MM.1S (cell line): ENCODE measurements at regions not wholly inside any gene's neighbourhood (a gene's known extent, or its start where the extent isn't known, plus 50 kb on each side); places are given as distances from the start of the nearest gene placed in this dataset.

Source experiments
- EZH2 ChIP-seq: fragments of 300-600 bp; sonication (generic); optimal IDR thresholded peaks from 2 replicates; pipeline ENCODE3; 2017; ENCODE audit warnings: low read depth, mild to moderate bottlenecking, antibody characterized with exemption, low read length, mixed read lengths
- TF ChIP-seq, protein P1 (sequence below): fragments of 300-600 bp; sonication (generic); IDR thresholded peaks from 2 replicates; pipeline ENCODE4 v1.5.1; 2016; ENCODE audit warnings: antibody characterized with exemption, low read length, mixed read lengths

- TF ChIP-seq, protein P1, sequence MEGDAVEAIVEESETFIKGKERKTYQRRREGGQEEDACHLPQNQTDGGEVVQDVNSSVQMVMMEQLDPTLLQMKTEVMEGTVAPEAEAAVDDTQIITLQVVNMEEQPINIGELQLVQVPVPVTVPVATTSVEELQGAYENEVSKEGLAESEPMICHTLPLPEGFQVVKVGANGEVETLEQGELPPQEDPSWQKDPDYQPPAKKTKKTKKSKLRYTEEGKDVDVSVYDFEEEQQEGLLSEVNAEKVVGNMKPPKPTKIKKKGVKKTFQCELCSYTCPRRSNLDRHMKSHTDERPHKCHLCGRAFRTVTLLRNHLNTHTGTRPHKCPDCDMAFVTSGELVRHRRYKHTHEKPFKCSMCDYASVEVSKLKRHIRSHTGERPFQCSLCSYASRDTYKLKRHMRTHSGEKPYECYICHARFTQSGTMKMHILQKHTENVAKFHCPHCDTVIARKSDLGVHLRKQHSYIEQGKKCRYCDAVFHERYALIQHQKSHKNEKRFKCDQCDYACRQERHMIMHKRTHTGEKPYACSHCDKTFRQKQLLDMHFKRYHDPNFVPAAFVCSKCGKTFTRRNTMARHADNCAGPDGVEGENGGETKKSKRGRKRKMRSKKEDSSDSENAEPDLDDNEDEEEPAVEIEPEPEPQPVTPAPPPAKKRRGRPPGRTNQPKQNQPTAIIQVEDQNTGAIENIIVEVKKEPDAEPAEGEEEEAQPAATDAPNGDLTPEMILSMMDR = no peak
- TF ChIP-seq EZH2 = no peak
These were observed 190.3 kb downstream of the SATB1 start for GRCh38 chr3:18234717-18235335.
